ENCODE measurements at regions not wholly inside any gene's neighbourhood (a gene's known extent, or its start where the extent isn't known, plus 50 kb on each side); places are given as distances from the start of the nearest gene placed in this dataset.

- no peak for DNase-seq (ENCODE audit: extremely low spot score)
- POLR2A ChIA-PET = no interaction called here
- no peak for TF ChIP-seq CTCF (IDR thresholded peaks at IDR 0.05; ENCODE audit: control extremely low read depth, extremely low read depth, low read depth, missing control alignments)
- CTCF ChIA-PET = no interaction called here
Observed at GRCh38 chr1:239139801-239140200, 246.6 kb upstream of the CHRM3 start.

GRCh38 chr1:239128541-239128940 lies 257.8 kb upstream of the CHRM3 start:
- TF ChIP-seq CTCF (IDR thresholded peaks at IDR 0.05; ENCODE audit: control extremely low read depth, extremely low read depth, low read depth, missing control alignments) = no peak
- ChIA-PET POLR2A (no interaction called here), CTCF (interaction anchor here (2.1 kb wide), 1 partner anchor 8 kb away, joined by 6 read pairs; no protein-coding TSS in a partner anchor)
- DNase-seq (ENCODE audit: extremely low spot score) = no peak

- ChIA-PET POLR2A (no interaction called here), CTCF (interaction anchor here (2.1 kb wide), 1 partner anchor 10 kb away, joined by 6 read pairs; no protein-coding TSS in a partner anchor)
- no peak for DNase-seq (ENCODE audit: extremely low spot score)
- TF ChIP-seq CTCF (IDR thresholded peaks at IDR 0.05; ENCODE audit: control extremely low read depth, extremely low read depth, low read depth, missing control alignments) = no peak
Observed at GRCh38 chr1:239126884-239127283, 259.5 kb upstream of the CHRM3 start.

GRCh38 chr1:239125893-239126292 lies 260.5 kb upstream of the CHRM3 start:
- POLR2A ChIA-PET = no interaction called here
- no peak for DNase-seq (ENCODE audit: extremely low spot score)
- TF ChIP-seq CTCF (IDR thresholded peaks at IDR 0.05; ENCODE audit: control extremely low read depth, extremely low read depth, low read depth, missing control alignments) = no peak
- CTCF ChIA-PET = no interaction called here

- no peak for TF ChIP-seq CTCF (IDR thresholded peaks at IDR 0.05; ENCODE audit: control extremely low read depth, extremely low read depth, low read depth, missing control alignments)
- ChIA-PET POLR2A (no interaction called here), CTCF (no interaction called here)
- DNase-seq (ENCODE audit: extremely low spot score) = no peak
Observed at GRCh38 chr1:239125027-239125426, 261.3 kb upstream of the CHRM3 start.

GRCh38 chr1:239123260-239123659 lies 263.1 kb upstream of the CHRM3 start:
- ChIA-PET CTCF (no interaction called here), POLR2A (no interaction called here)
- DNase-seq (ENCODE audit: extremely low spot score) = no peak
- no peak for TF ChIP-seq CTCF (IDR thresholded peaks at IDR 0.05; ENCODE audit: control extremely low read depth, extremely low read depth, low read depth, missing control alignments)
